NCI-H82 (cell line): ENCODE measurements at regions not wholly inside any gene's neighbourhood (a gene's known extent, or its start where the extent isn't known, plus 50 kb on each side); places are given as distances from the start of the nearest gene placed in this dataset.

Experiments
- DNase-seq: peaks from one replicate; lab custom pipeline; 2025; lab: John Stamatoyannopoulos, UW

DNA sequence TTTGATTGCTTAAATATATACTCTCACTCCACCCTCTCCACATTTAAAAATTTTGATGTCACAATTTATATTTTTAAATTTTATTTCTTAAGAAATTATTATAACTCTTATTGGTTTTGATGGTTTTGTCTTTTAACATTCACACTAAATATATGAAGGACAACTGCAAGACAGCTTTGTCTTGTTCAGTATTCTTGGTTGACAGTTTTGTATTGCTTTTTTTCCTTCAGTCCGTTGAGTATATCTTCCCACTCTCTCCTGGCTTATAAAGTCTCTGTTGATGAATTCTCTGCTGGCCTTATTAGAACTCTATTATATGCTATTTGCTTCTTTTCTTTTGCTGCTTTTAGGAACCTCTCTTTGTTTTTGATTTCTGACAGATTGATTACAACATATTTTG, 392.2 kb downstream of the C6orf118 start:
- no peak for DNase-seq

- no peak for DNase-seq
Observed at GRCh38 chr6:164916087-164916486, 393.3 kb downstream of the C6orf118 start.

GRCh38 chr6:164911873-164912580, 397.4 kb downstream of the C6orf118 start:
- no peak for DNase-seq

- no peak for DNase-seq
Observed at GRCh38 chr6:164911151-164911550, 398.3 kb downstream of the C6orf118 start.

GRCh38 chr6:164906766-164907165, 402.6 kb downstream of the C6orf118 start:
- DNase-seq: no peak

GRCh38 chr6:164905311-164905710, 404.1 kb downstream of the C6orf118 start:
- DNase-seq: no peak

DNA sequence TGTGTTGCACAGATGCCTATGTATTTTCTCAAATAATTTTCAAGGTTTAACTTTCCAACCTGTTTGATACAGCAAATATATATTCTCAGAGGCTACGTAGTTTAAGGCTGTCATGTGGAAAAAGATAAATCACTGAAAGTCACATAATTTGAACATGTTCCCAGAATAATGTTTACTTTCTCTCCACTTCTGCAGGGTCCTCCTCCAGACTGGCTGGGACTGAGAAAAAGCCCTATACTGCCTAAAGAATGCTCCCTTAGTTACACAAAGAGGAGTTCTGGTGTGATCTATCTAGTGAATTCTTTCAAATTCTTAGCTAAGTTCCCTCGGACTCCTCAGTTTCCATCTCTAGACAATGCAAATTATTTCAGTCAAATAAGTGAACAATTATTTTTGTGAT, 411.0 kb downstream of the C6orf118 start:
- no peak for DNase-seq

- peak; percentile 20 for DNase-seq
Observed at GRCh38 chr6:164897523-164898235, 411.7 kb downstream of the C6orf118 start.

GRCh38 chr6:164889980-164890379, 419.4 kb downstream of the C6orf118 start:
- no peak for DNase-seq

GRCh38 chr6:164887660-164888059, 421.7 kb downstream of the C6orf118 start:
- no peak for DNase-seq

- no peak for DNase-seq
Observed at GRCh38 chr6:164882236-164882635, 427.2 kb downstream of the C6orf118 start.

- DNase-seq: no peak
Observed at GRCh38 chr6:164871783-164872182, 437.6 kb downstream of the C6orf118 start.

DNA sequence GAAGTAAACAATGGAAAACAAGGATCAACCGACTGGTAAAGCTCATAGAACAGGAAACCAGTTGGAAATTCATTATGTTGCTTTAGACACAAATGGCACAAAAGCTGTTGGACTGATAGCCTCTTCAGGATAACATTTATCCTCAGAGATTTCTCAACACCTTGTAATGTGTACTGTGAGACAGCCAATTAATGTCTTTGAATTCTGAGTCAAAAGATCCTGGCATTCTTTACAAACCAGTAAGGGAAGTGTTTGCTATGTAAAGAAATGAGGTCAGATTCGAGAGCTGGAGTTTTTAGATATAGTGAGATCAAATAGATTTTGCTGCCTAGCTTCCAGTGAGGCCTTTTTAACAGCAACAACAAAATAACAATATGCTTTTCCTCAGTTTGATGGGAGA, 439.2 kb downstream of the C6orf118 start:
- DNase-seq: no peak

DNA sequence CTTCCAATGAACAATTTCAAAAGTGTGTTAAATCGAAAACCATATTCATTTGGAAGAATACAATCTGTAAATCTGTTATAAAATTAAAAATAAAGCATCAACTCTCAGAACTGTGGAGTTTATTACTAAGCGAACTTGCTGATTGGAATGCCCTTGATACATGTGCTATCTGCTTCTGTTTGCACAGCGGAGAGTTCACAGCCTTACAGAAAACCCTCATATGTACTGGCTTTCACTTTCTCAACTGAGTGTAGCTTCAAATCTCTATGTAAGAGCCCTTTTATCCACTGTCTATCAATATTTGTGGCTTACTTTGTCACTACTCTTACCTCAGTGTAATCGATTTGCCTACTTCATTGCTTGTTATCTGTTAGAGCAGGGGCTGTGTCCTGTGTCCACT, 447.4 kb downstream of the C6orf118 start:
- DNase-seq: no peak

DNA sequence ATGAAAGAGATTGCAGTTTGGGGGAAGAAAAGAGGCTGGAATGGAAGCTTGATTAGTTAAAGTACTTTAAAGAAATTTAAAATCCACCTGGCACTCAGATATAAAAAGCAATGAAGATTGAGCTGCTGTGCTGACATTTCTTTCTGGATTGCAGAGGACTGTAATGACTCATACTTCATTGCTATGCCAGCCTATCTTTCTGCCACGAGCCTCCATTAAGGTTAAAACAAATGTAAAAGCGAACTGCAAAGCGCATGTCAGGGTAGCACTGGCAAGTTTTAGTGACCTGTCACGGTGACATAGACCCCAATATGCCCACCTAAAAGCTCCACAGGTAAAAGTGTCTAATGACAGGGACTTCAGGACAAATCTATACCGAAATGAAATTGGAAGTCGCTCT, 449.6 kb downstream of the C6orf118 start:
- no peak for DNase-seq

- DNase-seq: no peak
Observed at GRCh38 chr6:164856138-164856537, 453.3 kb downstream of the C6orf118 start.

DNA sequence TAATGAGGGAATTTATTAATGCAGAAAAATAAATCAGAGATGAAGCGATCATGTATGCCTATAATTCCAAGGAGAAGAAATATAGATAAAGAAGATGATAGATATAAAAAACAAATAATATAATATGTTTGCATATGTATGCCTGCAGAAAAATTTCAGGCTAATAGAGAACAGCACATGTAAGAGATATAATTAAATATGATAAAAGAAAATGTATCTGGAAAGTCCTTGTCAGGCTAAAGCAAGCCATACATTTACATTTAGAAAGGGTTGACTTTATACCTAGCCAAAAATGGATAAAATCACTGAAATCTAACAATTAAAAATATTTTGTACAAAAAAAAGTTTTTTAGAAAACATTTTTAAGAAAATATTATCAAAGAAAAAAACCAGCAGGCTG, 454.1 kb downstream of the C6orf118 start:
- DNase-seq: no peak

- DNase-seq: no peak
Observed at GRCh38 chr6:164854526-164854925, 454.9 kb downstream of the C6orf118 start.

- DNase-seq: no peak
Observed at GRCh38 chr6:164845773-164846172, 463.6 kb downstream of the C6orf118 start.

- no peak for DNase-seq
Observed at GRCh38 chr6:164842085-164842484, 467.3 kb downstream of the C6orf118 start.

GRCh38 chr6:164838068-164838615, 471.3 kb downstream of the C6orf118 start:
- no peak for DNase-seq

DNA sequence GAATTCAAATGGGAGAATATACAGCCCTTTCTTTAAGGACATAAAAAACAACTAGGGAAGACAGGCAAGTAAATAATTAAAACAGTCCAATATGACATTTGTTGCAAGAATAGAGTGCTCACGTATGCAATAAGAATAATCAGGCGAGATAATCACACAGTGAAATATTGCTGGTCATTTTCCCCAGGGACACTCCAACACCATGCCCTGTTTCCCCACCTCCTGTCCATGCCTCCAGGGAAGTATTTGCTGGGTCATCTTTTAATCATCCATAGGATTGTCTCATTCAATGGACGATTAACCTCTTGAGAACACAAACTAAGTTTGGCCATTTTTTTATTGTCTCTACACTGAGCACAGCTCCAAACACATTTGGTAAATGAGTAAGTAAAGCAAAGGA, 472.9 kb downstream of the C6orf118 start:
- DNase-seq: no peak

- no peak for DNase-seq
Observed at GRCh38 chr6:164832410-164832809, 477.0 kb downstream of the C6orf118 start.
